H1 (cell line): ENCODE measurements at regions not wholly inside any gene's neighbourhood (a gene's known extent, or its start where the extent isn't known, plus 50 kb on each side); places are given as distances from the start of the nearest gene placed in this dataset.

Source experiments
- CTCF ChIA-PET: fragments of 300-600 bp; sonication (Branson Sonifier 250); formaldehyde crosslinking; loops from one replicate; lab custom pipeline; 2021; ENCODE audit not compliant: partially characterized antibody; lab: Charles Lee
- POLR2A ChIA-PET: fragments of 300-600 bp; sonication (Branson Sonifier 250); formaldehyde crosslinking; loops from one replicate; lab custom pipeline; 2021; ENCODE audit warnings: inconsistent platforms; ENCODE audit not compliant: partially characterized antibody; lab: Charles Lee
- DNase-seq, 2 experiments: peaks; one replicate each; pipeline versions ENCODE4 v3.0.0 to v3.0.0-alpha.2; 2010 to 2022; ENCODE audit warnings: low spot score in 2 of 2, low read depth in 1 of 2, mixed read lengths in 1 of 2
- FAIRE-seq: peaks from 2 replicates; lab custom pipeline; 2011; peaks lifted over from hg19 to GRCh38; lab: Jason Lieb, UNC
- H2AFZ ChIP-seq: 2 replicates; pipeline ENCODE4 v1.8.1; 2012; ENCODE audit warnings: low read length, inconsistent platforms
- H2AK5ac ChIP-seq: 2 replicates; pipeline ENCODE4 v1.6.1; 2013; ENCODE audit warnings: low read depth, low read length
- H2BK120ac ChIP-seq: replicated peaks from 2 replicates; pipeline ENCODE3; 2013; ENCODE audit warnings: low read depth, low read length, inconsistent platforms
- H2BK12ac ChIP-seq: 2 replicates; pipeline ENCODE4 v1.6.1; 2013; ENCODE audit warnings: low read depth, low read length
- H2BK15ac ChIP-seq: 2 replicates; pipeline ENCODE4 v1.6.1; 2013; ENCODE audit warnings: low read length
- H2BK20ac ChIP-seq: 2 replicates; pipeline ENCODE4 v1.6.1; 2013; ENCODE audit warnings: low read length
- H2BK5ac ChIP-seq: 2 replicates; pipeline ENCODE4 v1.6.1; 2013; ENCODE audit warnings: low read depth, low read length
- H3K14ac ChIP-seq: 2 replicates; pipeline ENCODE4 v1.6.1; 2013; ENCODE audit warnings: inconsistent platforms; ENCODE audit not compliant: insufficient read length
- H3K18ac ChIP-seq: 2 replicates; pipeline ENCODE4 v1.6.1; 2013; ENCODE audit warnings: low read length; ENCODE audit errors: extremely low read depth
- H3K23ac ChIP-seq: 2 replicates; pipeline ENCODE4 v1.6.1; 2013; ENCODE audit warnings: inconsistent platforms; ENCODE audit not compliant: insufficient read length
- H3K23me2 ChIP-seq: 2 replicates; pipeline ENCODE4 v1.6.1; 2013; ENCODE audit warnings: low read depth, low read length
- H3K27ac ChIP-seq: 2 replicates; pipeline ENCODE4 v1.6.1; 2011; ENCODE audit warnings: low read depth, low read length, inconsistent platforms
- H3K27me3 ChIP-seq, 4 experiments: replicated peaks in 1 of 4; 1 replicate in 1 of 4; 2 replicates in 3 of 4; pipeline versions ENCODE4 v1.6.1 to v1.8.1; 2011 to 2013; ENCODE audit warnings: low read length in 3 of 4, mild to moderate bottlenecking in 3 of 4, inconsistent platforms in 2 of 4, mixed read lengths in 2 of 4, moderate library complexity in 1 of 4; ENCODE audit not compliant: control insufficient read depth in 3 of 4, insufficient read depth in 3 of 4; ENCODE audit errors: extremely low read depth in 1 of 4
- H3K36me3 ChIP-seq, 4 experiments: 2 replicates each; pipeline versions ENCODE4 v1.6.1 to v1.8.1; 2011 to 2013; ENCODE audit warnings: mild to moderate bottlenecking in 4 of 4, low read length in 3 of 4, moderate library complexity in 2 of 4, control low read depth in 1 of 4, inconsistent platforms in 1 of 4; ENCODE audit not compliant: insufficient read depth in 4 of 4, control insufficient read depth in 2 of 4
- H3K4ac ChIP-seq: replicated peaks from 2 replicates; pipeline ENCODE3; 2013; ENCODE audit warnings: low read length, low read depth, mixed read lengths, inconsistent platforms; ENCODE audit not compliant: insufficient read length
- H3K4me1 ChIP-seq, 4 experiments: replicated peaks in 1 of 4; 1 replicate in 1 of 4; 2 replicates in 3 of 4; pipeline versions ENCODE4 v1.6.1 to v1.8.1; 2011 to 2013; ENCODE audit warnings: low read length in 3 of 4, inconsistent platforms in 2 of 4, mixed read lengths in 1 of 4; ENCODE audit not compliant: insufficient read depth in 4 of 4, control insufficient read depth in 3 of 4
- H3K4me2 ChIP-seq, 2 experiments: 2 replicates each; pipeline versions ENCODE4 v1.6.1 to v1.8.1; 2011 to 2013; ENCODE audit warnings: low read depth in 2 of 2, low read length in 2 of 2, control low read depth in 1 of 2, inconsistent platforms in 1 of 2, mild to moderate bottlenecking in 1 of 2; ENCODE audit not compliant: insufficient read depth in 1 of 2
- H3K4me3 ChIP-seq, 4 experiments: fragments of 200-600, 300-600 bp in 1 of 4; sonication (generic), shearing (Covaris generic), sonication (Bioruptor Twin) in 1 of 4; 2 replicates each; pipeline versions ENCODE4 v1.5.1 to v1.8.1; 2011 to 2016; ENCODE audit warnings: low read length in 4 of 4, low read depth in 3 of 4, control low read depth in 2 of 4, inconsistent platforms in 2 of 4, mild to moderate bottlenecking in 2 of 4, mixed read lengths in 1 of 4, moderate library complexity in 1 of 4; ENCODE audit not compliant: insufficient read depth in 2 of 4; ENCODE audit errors: extremely low read depth in 1 of 4
- H3K56ac ChIP-seq: replicated peaks from 2 replicates; pipeline ENCODE3; 2013; ENCODE audit warnings: low read depth, mild to moderate bottlenecking, mixed read lengths, low read length, inconsistent platforms; ENCODE audit not compliant: insufficient read length
- H3K79me1 ChIP-seq: 2 replicates; pipeline ENCODE4 v1.6.1; 2013; ENCODE audit warnings: low read depth, low read length, control low read depth
- H3K79me2 ChIP-seq, 2 experiments: 2 replicates each; pipeline versions ENCODE4 v1.6.1 to v1.8.1; 2012 to 2013; ENCODE audit warnings: low read length in 2 of 2, mild to moderate bottlenecking in 2 of 2, inconsistent platforms in 1 of 2; ENCODE audit not compliant: insufficient read depth in 2 of 2, control insufficient read depth in 1 of 2
- H3K9ac ChIP-seq, 4 experiments: replicated peaks in 1 of 4; 1 replicate in 1 of 4; 2 replicates in 3 of 4; pipeline versions ENCODE4 v1.6.1 to v1.8.1; 2011 to 2013; ENCODE audit warnings: low read depth in 3 of 4, low read length in 3 of 4, control low read depth in 2 of 4, mild to moderate bottlenecking in 2 of 4, moderate library complexity in 2 of 4, inconsistent platforms in 1 of 4; ENCODE audit errors: extremely low read depth in 1 of 4
- H3K9me3 ChIP-seq, 2 experiments: 2 replicates each; pipeline versions ENCODE4 v1.6.1 to v1.8.1; 2012 to 2013; ENCODE audit warnings: mild to moderate bottlenecking in 2 of 2, moderate library complexity in 2 of 2, control low read depth in 1 of 2, inconsistent platforms in 1 of 2, low read depth in 1 of 2, low read length in 1 of 2, mixed read lengths in 1 of 2; ENCODE audit not compliant: insufficient read depth in 2 of 2
- H4K20me1 ChIP-seq, 2 experiments: replicated peaks in 1 of 2; 2 replicates each; pipeline versions ENCODE3 to v1.8.1; 2011 to 2013; ENCODE audit warnings: inconsistent platforms in 2 of 2, low read length in 2 of 2, mild to moderate bottlenecking in 1 of 2; ENCODE audit not compliant: insufficient read depth in 2 of 2, control insufficient read depth in 1 of 2
- H4K5ac ChIP-seq: 2 replicates; pipeline ENCODE4 v1.6.1; 2013; ENCODE audit warnings: low read length, low read depth, mixed read lengths, inconsistent platforms; ENCODE audit not compliant: insufficient read length
- H4K8ac ChIP-seq: 2 replicates; pipeline ENCODE4 v1.8.0; 2013; ENCODE audit warnings: mild to moderate bottlenecking, moderate library complexity, low read length, inconsistent platforms; ENCODE audit not compliant: insufficient read depth; ENCODE audit errors: extremely low read depth
- H4K91ac ChIP-seq: replicated peaks from 2 replicates; pipeline ENCODE3; 2013; ENCODE audit warnings: low read length, mixed read lengths, inconsistent platforms; ENCODE audit not compliant: insufficient read length
- CEBPB ChIP-seq: IDR thresholded peaks from 2 replicates; pipeline ENCODE4 v1.6.1; 2012; ENCODE audit warnings: low read depth, low read length
- CREB1 ChIP-seq: IDR thresholded peaks from 2 replicates; pipeline ENCODE4 v1.6.1; 2012; ENCODE audit warnings: inconsistent platforms
- EZH2 ChIP-seq: fragments of 200-600 bp; sonication (generic); IDR thresholded peaks from 2 replicates; pipeline ENCODE4 v1.7.1; 2012; ENCODE audit warnings: low read depth, mild to moderate bottlenecking, moderate library complexity, low read length, inconsistent platforms; ENCODE audit not compliant: severe bottlenecking
- GABPA ChIP-seq: IDR thresholded peaks from 2 replicates; pipeline ENCODE4 v1.6.1; 2011; ENCODE audit warnings: mild to moderate bottlenecking, low read length, moderate library complexity, borderline replicate concordance; ENCODE audit not compliant: insufficient read depth
- JUN ChIP-seq: IDR thresholded peaks from 2 replicates; pipeline ENCODE4 v1.6.1; 2011; ENCODE audit warnings: low read depth, mild to moderate bottlenecking, improper control_type of control experiment, low read length
- KDM5A ChIP-seq: fragments of 200-600 bp; IDR thresholded peaks from 2 replicates; pipeline ENCODE4 v1.7.1; 2012; ENCODE audit warnings: mild to moderate bottlenecking, low read length, inconsistent platforms, mixed read lengths
- POU5F1 ChIP-seq: IDR thresholded peaks from 2 replicates; pipeline ENCODE4 v1.6.1; 2011; ENCODE audit warnings: low read depth, mild to moderate bottlenecking, low read length, moderate library complexity
- RFX5 ChIP-seq: IDR thresholded peaks from 2 replicates; pipeline ENCODE4 v1.6.1; 2011; ENCODE audit warnings: low read depth, low read length, improper control_type of control experiment, borderline replicate concordance
- SP1 ChIP-seq: IDR thresholded peaks from 2 replicates; pipeline ENCODE4 v1.6.1; 2011; ENCODE audit warnings: low read depth, low read length
- TEAD4 ChIP-seq: IDR thresholded peaks from 2 replicates; pipeline ENCODE4 v1.6.1; 2012; ENCODE audit warnings: low read depth, low read length, inconsistent platforms, mixed read lengths
- WGBS, 2 experiments: shearing (Covaris generic) in 1 of 2; methylation state at CpG; one replicate each; pipeline versions ENCODE4 v1.1.6 to v1.1.7; 2013 to 2015; ENCODE audit warnings: low lambda C conversion rate in 2 of 2, mixed read lengths in 2 of 2, inconsistent platforms in 1 of 2, low coverage in 1 of 2, missing lambda C conversion rate in 1 of 2; ENCODE audit not compliant: insufficient replicate concordance in 2 of 2, insufficient coverage in 1 of 2, insufficient read length in 1 of 2; ENCODE audit errors: extremely low coverage in 1 of 2, missing lambda C conversion rate in 1 of 2; 5-methylcytosine and 5-hydroxymethylcytosine counted together

GRCh38 chr7:16083931-16084330 is 337.4 kb downstream of the CRPPA start:
- H3K56ac ChIP-seq, result no peak overlapping the region
- H3K79me2 ChIP-seq, result no peaks in the 10 kb centered on the region
- H4K20me1 ChIP-seq, result no peaks in the 10 kb centered on the region
- no peaks in the 10 kb centered on the region for H3K79me1 ChIP-seq
- no peak overlapping the region for H3K4me3 ChIP-seq
- H4K91ac ChIP-seq, result no peak overlapping the region
- H3K4me1 ChIP-seq, result no peaks in the 10 kb centered on the region
- H2BK5ac ChIP-seq, result no peak overlapping the region
- H2BK12ac ChIP-seq, result no peak overlapping the region
- H2BK15ac ChIP-seq, result no peak overlapping the region
- no peaks in the 10 kb centered on the region for H3K23me2 ChIP-seq
- no peak overlapping the region for H2AFZ ChIP-seq
- WGBS, 2 experiments, result 61% methylated on average over 3 of the region's 3 CpGs; no CpG with 5 or more reads in 1 of the 2 experiments
- H3K18ac ChIP-seq, result no peak overlapping the region
- no peaks in the 10 kb centered on the region; a peak in 1 of 4 replicates for H3K9me3 ChIP-seq
- no peak overlapping the region for H2BK120ac ChIP-seq
- ChIA-PET CTCF (interaction anchor here (0.7 to 1.5 kb wide), 5 partner anchors 9 to 626 kb away, joined by 3 to 5 read pairs (median 3); no protein-coding TSS in a partner anchor), POLR2A (no interaction called here)
- H4K8ac ChIP-seq, result no peak overlapping the region
- no peak overlapping the region for H3K23ac ChIP-seq
- TF ChIP-seq RFX5 (no peak), KDM5A (no peak), SP1 (no peak), CEBPB (no peak), CREB1 (no peak), GABPA (no peak), JUN (no peak; the same call in 1 of the 2 replicates), POU5F1 (no peak), EZH2 (no peak), TEAD4 (no peak)
- DNase-seq, result no peak
- H3K4ac ChIP-seq, result no peak overlapping the region
- no peaks in the 10 kb centered on the region for H3K36me3 ChIP-seq
- no peak overlapping the region for H4K5ac ChIP-seq
- no peak overlapping the region for H2BK20ac ChIP-seq
- no peak overlapping the region for H3K27ac ChIP-seq
- no peak overlapping the region for H3K9ac ChIP-seq
- no peak overlapping the region for H3K4me2 ChIP-seq
- H3K14ac ChIP-seq, result no peak overlapping the region
- no peak overlapping the region for H2AK5ac ChIP-seq
- FAIRE-seq, result no peak
- H3K27me3 ChIP-seq, result no peaks in the 10 kb centered on the region
